ENCODE measurements at regions not wholly inside any gene's neighbourhood (a gene's known extent, or its start where the extent isn't known, plus 50 kb on each side); places are given as distances from the start of the nearest gene placed in this dataset.

- Mint-ChIP-seq H3K4me1 (no peaks in the 10 kb centered on the region), H3K9me3 (no peaks in the 10 kb centered on the region), H3K27me3 (no peaks in the 10 kb centered on the region), H3K36me3 (ENCODE audit: low read depth) (no peaks in the 10 kb centered on the region), H3K4me3 (no peak overlapping the region), H3K27ac (no peak overlapping the region)
- ATAC-seq (ENCODE audit: low read depth) (no peak), DNase-seq (no peak)
- CTCF ChIA-PET = no interaction called here
- intact Hi-C loops (cut with micrococcal nuclease) = no loop called here
- no peak for TF ChIP-seq CTCF (IDR thresholded peaks at IDR 0.05)
- POLR2A ChIA-PET = no interaction called here
Measured at GRCh38 chr5:118552731-118553360, 435.5 kb downstream of the DTWD2 start.

- DNase-seq (no peak), ATAC-seq (ENCODE audit: low read depth) (no peak)
- ChIA-PET CTCF (no interaction called here), POLR2A (no interaction called here)
- no peak overlapping the region for H3K4me3 Mint-ChIP-seq
- H3K27me3 Mint-ChIP-seq = no peaks in the 10 kb centered on the region
- intact Hi-C loops (cut with micrococcal nuclease) = no loop called here
- H3K36me3 Mint-ChIP-seq (ENCODE audit: low read depth) = no peaks in the 10 kb centered on the region
- no peaks in the 10 kb centered on the region for H3K4me1 Mint-ChIP-seq
- no peak overlapping the region for H3K27ac Mint-ChIP-seq
- no peak for TF ChIP-seq CTCF (IDR thresholded peaks at IDR 0.05)
- H3K9me3 Mint-ChIP-seq = no peaks in the 10 kb centered on the region
Measured at GRCh38 chr5:118552146-118552545, 436.2 kb downstream of the DTWD2 start.

GRCh38 chr5:118551716-118552115, 436.6 kb downstream of the DTWD2 start:
- intact Hi-C loops (cut with micrococcal nuclease) = no loop called here
- ATAC-seq (ENCODE audit: low read depth) (no peak), DNase-seq (no peak)
- ChIA-PET CTCF (no interaction called here), POLR2A (no interaction called here)
- no peak for TF ChIP-seq CTCF (IDR thresholded peaks at IDR 0.05)
- Mint-ChIP-seq H3K27ac (no peak overlapping the region), H3K4me3 (no peak overlapping the region), H3K27me3 (peaks cover under 1% of the 10 kb centered on the region), H3K4me1 (no peaks in the 10 kb centered on the region), H3K9me3 (no peaks in the 10 kb centered on the region), H3K36me3 (ENCODE audit: low read depth) (no peaks in the 10 kb centered on the region)

- H3K4me3 Mint-ChIP-seq = no peak overlapping the region
- no peak overlapping the region for H3K27ac Mint-ChIP-seq
- ChIA-PET POLR2A (no interaction called here), CTCF (no interaction called here)
- DNase-seq (no peak), ATAC-seq (ENCODE audit: low read depth) (no peak)
- no peaks in the 10 kb centered on the region for H3K9me3 Mint-ChIP-seq
- no peaks in the 10 kb centered on the region for H3K36me3 Mint-ChIP-seq (ENCODE audit: low read depth)
- peaks cover 2% of the 10 kb centered on the region for H3K27me3 Mint-ChIP-seq
- TF ChIP-seq CTCF (IDR thresholded peaks at IDR 0.05) = no peak
- H3K4me1 Mint-ChIP-seq = no peaks in the 10 kb centered on the region
- intact Hi-C loops (cut with micrococcal nuclease) = no loop called here
Measured at GRCh38 chr5:118551031-118551430, 437.3 kb downstream of the DTWD2 start.

GRCh38 chr5:118548761-118549720, 439.3 kb downstream of the DTWD2 start:
- DNase-seq (no peak), ATAC-seq (ENCODE audit: low read depth) (no peak)
- Mint-ChIP-seq H3K36me3 (ENCODE audit: low read depth) (no peaks in the 10 kb centered on the region), H3K27ac (no peak overlapping the region), H3K4me3 (no peak overlapping the region), H3K4me1 (no peaks in the 10 kb centered on the region), H3K27me3 (peaks cover 2% of the 10 kb centered on the region), H3K9me3 (no peaks in the 10 kb centered on the region)
- POLR2A ChIA-PET = no interaction called here
- intact Hi-C loops (cut with micrococcal nuclease) = no loop called here
- no peak for TF ChIP-seq CTCF (IDR thresholded peaks at IDR 0.05)
- CTCF ChIA-PET = no interaction called here

Measured in activated B cell treated with CpG ODN at 0.5 μM for 24 hours (primary cell).